Adrenal gland (tissue), 9 donors: ENCODE measurements at regions not wholly inside any gene's neighbourhood (a gene's known extent, or its start where the extent isn't known, plus 50 kb on each side); places are given as distances from the start of the nearest gene placed in this dataset.
"Not testable (repeated sequence)": the region's sequence is repeated elsewhere in the genome, so short reads cannot be mapped to it uniquely, and the experiment has no call there.

ENCODE experiments used
- DNase-seq, 7 donors: peaks; one replicate each; pipeline ENCODE4 v3.0.0-alpha.2; 2019 to 2020
- H3K27ac ChIP-seq, 5 donors: fragments of 200-600 bp; sonication (generic) in 4 of 5; 1 replicate in 3 of 5; 2 replicates in 2 of 5; pipeline versions ENCODE4 v1.5.1 to v1.8.0; 2016 to 2020; ENCODE audit warnings: mild to moderate bottlenecking in 1 of 5
- H3K27me3 ChIP-seq: fragments of 200-600 bp; 2 replicates; pipeline ENCODE4 v1.8.0; 2021
- H3K36me3 ChIP-seq, 2 donors: fragments of 200-600 bp; replicated peaks in 1 of 2; 1 replicate in 1 of 2; 2 replicates in 1 of 2; pipeline versions ENCODE4 v1.5.1 to v1.8.0; 2018 to 2022
- H3K4me1 ChIP-seq, 2 donors: fragments of 200-600 bp; replicated peaks in 1 of 2; 1 replicate in 1 of 2; 2 replicates in 1 of 2; pipeline versions ENCODE4 v1.5.1 to v1.8.0; 2018 to 2021
- H3K4me3 ChIP-seq, 4 donors: fragments of 200-600 bp; sonication (generic) in 3 of 4; one replicate each; pipeline ENCODE4 v1.5.1; 2016 to 2018
- H3K9me3 ChIP-seq, 3 donors: fragments of 200-600 bp; sonication (generic) in 1 of 3; replicated peaks in 1 of 3; 1 replicate in 2 of 3; 2 replicates in 1 of 3; pipeline versions ENCODE4 v1.5.1 to v1.8.0; 2016 to 2021
- CTCF ChIP-seq, 6 experiments: fragments of 450-650 bp in 4 of 6; fragments of 200-600 bp in 2 of 6; sonication (generic) in 1 of 6; IDR thresholded peaks; 1 replicate in 5 of 6; 2 replicates in 1 of 6; pipeline versions ENCODE4 v1.5.1 to v1.8.0; 2016 to 2021; ENCODE audit warnings: antibody characterized with exemption in 6 of 6, mild to moderate bottlenecking in 2 of 6, moderate library complexity in 1 of 6
- POLR2A ChIP-seq, 2 donors: fragments of 450-650 bp; IDR thresholded peaks; one replicate each; pipeline ENCODE4 v1.6.1; 2017; ENCODE audit warnings: antibody characterized with exemption in 2 of 2, mild to moderate bottlenecking in 2 of 2, moderate library complexity in 1 of 2
- WGBS, 4 donors: extraction: QIAGEN DNeasy Blood & Tissue Kit in 2 of 4; methylation state at CpG; one replicate each; pipeline versions ENCODE4 v1.1.5 to v1.1.7; 2013 to 2017; 5-methylcytosine and 5-hydroxymethylcytosine counted together
- intact Hi-C, 2 donors: fragments of 100-400 bp; cut with DNase I; formaldehyde crosslinking; loops; one replicate each; pipeline versions ENCODE4 v1.14.1 to v1.15.0; 2022 to 2023
- donor health status: healthy with polysubstance abuse.
- donor health status: Bipolar disorder and iron deficiency.
- donor health status: DM: yes; HTN: yes; CAD: no.
- donor health status: DM: no; HTN: no; CAD: no.
- donor health status: DM: no; HTN: no; CAD: no.

DNA sequence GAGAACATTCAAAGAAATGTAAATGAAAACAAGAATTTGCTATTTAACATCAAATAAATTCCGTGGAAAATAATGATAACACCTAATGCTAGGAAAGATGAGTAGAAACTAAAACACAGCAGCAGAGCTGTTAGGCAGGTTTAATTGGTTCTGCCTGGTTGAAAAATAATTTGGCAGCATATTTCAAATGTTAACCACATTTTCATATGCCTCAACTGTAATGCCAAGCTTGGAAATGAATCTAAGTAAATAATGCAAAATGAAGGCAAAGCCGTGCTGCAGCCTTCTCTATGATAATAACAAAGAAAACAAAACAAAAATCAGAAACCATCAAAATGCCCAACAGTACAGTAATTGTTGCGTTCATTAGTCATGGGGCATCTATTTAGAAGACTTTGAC lies 79.9 kb upstream of the MSX2 start:
- Histone ChIP-seq H3K27ac (no peak overlapping the region), H3K4me1 (no peaks in the 10 kb centered on the region), H3K9me3 (no peaks in the 10 kb centered on the region), H3K27me3 (no peaks in the 10 kb centered on the region), H3K36me3 (no peaks in the 10 kb centered on the region), H3K4me3 (no peak overlapping the region)
- no peak for TF ChIP-seq POLR2A (IDR thresholded peaks at IDR 0.05)
- no peak for TF ChIP-seq CTCF (IDR thresholded peaks at IDR 0.05)
- WGBS, 4 donors: 76 to 82% (median 79%) methylated on average over 3 of the region's 3 CpGs
- intact Hi-C loops: no loop called here
- DNase-seq: no peak

GRCh38 chr5:174644923-174645322 lies 79.5 kb upstream of the MSX2 start:
- no peak overlapping the region for H3K27ac ChIP-seq
- intact Hi-C loops: no loop called here
- TF ChIP-seq POLR2A (IDR thresholded peaks at IDR 0.05) (no peak), CTCF (IDR thresholded peaks at IDR 0.05) (no peak)
- H3K36me3 ChIP-seq: no peaks in the 10 kb centered on the region
- no peaks in the 10 kb centered on the region for H3K27me3 ChIP-seq
- no peaks in the 10 kb centered on the region for H3K9me3 ChIP-seq
- H3K4me1 ChIP-seq: no peaks in the 10 kb centered on the region
- DNase-seq: no peak
- H3K4me3 ChIP-seq: no peak overlapping the region

DNA sequence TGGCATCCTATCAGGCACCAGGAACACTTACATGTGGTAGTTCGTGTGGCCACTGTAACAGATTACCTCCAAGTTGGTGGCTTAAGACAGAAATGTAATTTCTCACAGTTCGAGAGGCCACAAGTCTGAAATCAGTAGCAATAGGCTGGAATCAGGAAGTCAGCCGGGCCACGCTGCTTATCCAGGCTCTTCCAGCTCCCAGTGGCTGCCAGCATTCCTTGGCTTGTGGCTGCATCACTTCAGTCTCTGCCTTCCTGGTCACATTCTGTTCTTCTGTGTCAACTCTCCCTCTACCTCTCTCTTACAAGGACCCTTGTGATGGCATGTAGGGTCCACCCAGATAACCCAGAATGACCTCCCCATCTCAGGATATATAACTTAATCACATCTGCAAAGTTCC lies 78.7 kb upstream of the MSX2 start:
- Histone ChIP-seq H3K27me3 (no peaks in the 10 kb centered on the region), H3K9me3 (no peaks in the 10 kb centered on the region), H3K27ac (no peak overlapping the region), H3K4me3 (no peak overlapping the region), H3K4me1 (no peaks in the 10 kb centered on the region), H3K36me3 (no peaks in the 10 kb centered on the region)
- no peak for DNase-seq
- intact Hi-C loops: no loop called here
- no peak for TF ChIP-seq CTCF (IDR thresholded peaks at IDR 0.05)
- no peak for TF ChIP-seq POLR2A (IDR thresholded peaks at IDR 0.05)
- WGBS, 4 donors: 84 to 93% (median 87%) methylated on average over 4 of the region's 4 CpGs

GRCh38 chr5:174648618-174649017 lies 75.8 kb upstream of the MSX2 start:
- H3K4me1 ChIP-seq, H3K9me3 ChIP-seq, H3K27ac ChIP-seq, DNase-seq, H3K36me3 ChIP-seq, H3K4me3 ChIP-seq, intact Hi-C loops, H3K27me3 ChIP-seq: not testable (repeated sequence)
- 81 to 92% (median 86%) methylated on average over 3 to 4 of the region's 4 CpGs for WGBS, 4 donors

DNA sequence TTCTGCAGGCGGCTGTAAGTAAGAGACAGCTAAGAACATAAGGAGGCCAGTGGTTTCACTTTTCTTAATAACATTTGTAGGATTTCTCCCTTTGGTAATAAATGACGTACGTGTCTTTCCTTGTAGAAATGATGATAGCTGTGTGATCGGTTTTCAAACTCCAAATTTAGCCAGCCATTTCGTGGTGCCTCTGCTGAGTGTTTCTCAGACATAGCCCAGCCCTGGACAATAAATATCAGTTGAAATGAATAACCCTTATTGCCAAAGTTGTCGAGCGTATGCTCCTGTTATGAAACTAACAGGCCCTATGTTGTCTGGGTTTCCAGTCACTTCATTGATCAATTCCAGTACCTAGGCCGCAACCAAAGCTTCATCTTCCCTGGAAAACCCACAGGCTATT lies 75.0 kb upstream of the MSX2 start:
- intact Hi-C loops: no loop called here

More for the DNA sequence above, 75.0 kb upstream of the MSX2 start:
- 86 to 89% (median 87%) methylated on average over 8 of the region's 8 CpGs for WGBS, 4 donors
- TF ChIP-seq CTCF (IDR thresholded peaks at IDR 0.05) (no peak), POLR2A (IDR thresholded peaks at IDR 0.05) (no peak)
- Histone ChIP-seq H3K9me3 (no peaks in the 10 kb centered on the region), H3K27ac (no peak overlapping the region), H3K4me1 (no peaks in the 10 kb centered on the region), H3K4me3 (no peak overlapping the region), H3K36me3 (no peaks in the 10 kb centered on the region), H3K27me3 (peaks cover 9% of the 10 kb centered on the region)
- DNase-seq: no peak
